ENCODE measurements at regions not wholly inside any gene's neighbourhood (a gene's known extent, or its start where the extent isn't known, plus 50 kb on each side); places are given as distances from the start of the nearest gene placed in this dataset.
"Not testable (repeated sequence)": the region's sequence is repeated elsewhere in the genome, so short reads cannot be mapped to it uniquely, and the experiment has no call there.

GRCh38 chr4:181853881-181854511 lies 389.2 kb upstream of the TENM3 start:
- peak in 5 of 8 experiments; percentile 82 to 93 (median 92) for ATAC-seq (replicated peaks in 6 of 8)
- Histone ChIP-seq H3K27ac (no peak overlapping the region), H3K4me3 (no peak overlapping the region), H3K4me1 (replicated peaks in 1 of 2) (peaks cover 6 to 11% of the 10 kb centered on the region in 2 donors)
- WGBS, 10 experiments: 4 to 92% (median 77%) methylated on average over 1 to 6 of the region's 6 CpGs
- in situ Hi-C loops (cut with MboI; ENCODE audit: low pct_unique_long_range_greater_than_20kb in 2 of 9, low sequenced_read_pairs in 9 of 9, unreplicated experiment in 9 of 9): no loop called here

- in situ Hi-C loops (cut with MboI; ENCODE audit: low pct_unique_long_range_greater_than_20kb in 2 of 9, low sequenced_read_pairs in 9 of 9, unreplicated experiment in 9 of 9): no loop called here
- Histone ChIP-seq H3K27ac (no peak overlapping the region), H3K4me1 (replicated peaks in 1 of 2) (peaks cover 6 to 11% of the 10 kb centered on the region in 2 donors), H3K4me3 (no peak overlapping the region)
- WGBS, 10 experiments: 23 to 100% (median 80%) methylated on average over 1 of the region's 1 CpG; no CpG with 5 or more reads in 3 of the 10 experiments
- no peak for ATAC-seq (replicated peaks in 6 of 8)
Measured at GRCh38 chr4:181855307-181855706, 387.9 kb upstream of the TENM3 start.

GRCh38 chr4:181857471-181857870 lies 385.7 kb upstream of the TENM3 start:
- in situ Hi-C loops (cut with MboI; ENCODE audit: low pct_unique_long_range_greater_than_20kb in 2 of 9, low sequenced_read_pairs in 9 of 9, unreplicated experiment in 9 of 9); ATAC-seq (replicated peaks in 6 of 8); H3K27ac ChIP-seq; H3K4me3 ChIP-seq: not testable (repeated sequence)
- WGBS, 10 experiments: 80 to 100% methylated on average over 1 of the region's 1 CpG; no CpG with 5 or more reads in 8 of the 10 experiments
- peaks cover 6 to 11% of the 10 kb centered on the region in 2 donors for H3K4me1 ChIP-seq (replicated peaks in 1 of 2)

- in situ Hi-C loops (cut with MboI; ENCODE audit: low pct_unique_long_range_greater_than_20kb in 2 of 9, low sequenced_read_pairs in 9 of 9, unreplicated experiment in 9 of 9): no loop called here
- H3K4me3 ChIP-seq: no peak overlapping the region
- H3K27ac ChIP-seq: no peak overlapping the region
- H3K4me1 ChIP-seq (replicated peaks in 1 of 2): peaks cover 3 to 5% of the 10 kb centered on the region in 2 donors
- ATAC-seq (replicated peaks in 6 of 8): no peak
- WGBS, 10 experiments: 20 to 100% (median 77%) methylated on average over 1 to 4 of the region's 4 CpGs; no CpG with 5 or more reads in 4 of the 10 experiments
Measured at GRCh38 chr4:181858741-181859140, 384.5 kb upstream of the TENM3 start.

- in situ Hi-C loops (cut with MboI; ENCODE audit: low pct_unique_long_range_greater_than_20kb in 2 of 9, low sequenced_read_pairs in 9 of 9, unreplicated experiment in 9 of 9): no loop called here
- H3K4me3 ChIP-seq: no peak overlapping the region
- peaks cover 0 to 2% of the 10 kb centered on the region in 2 donors for H3K4me1 ChIP-seq (replicated peaks in 1 of 2)
- H3K27ac ChIP-seq: no peak overlapping the region
- no peak for ATAC-seq (replicated peaks in 6 of 8)
- 6 to 94% (median 79%) methylated on average over 1 to 2 of the region's 2 CpGs; no CpG with 5 or more reads in 2 of the 10 experiments for WGBS, 10 experiments
Measured at GRCh38 chr4:181859439-181859838, 383.8 kb upstream of the TENM3 start.

GRCh38 chr4:181860157-181860556 lies 383.0 kb upstream of the TENM3 start:
- in situ Hi-C loops (cut with MboI; ENCODE audit: low pct_unique_long_range_greater_than_20kb in 2 of 9, low sequenced_read_pairs in 9 of 9, unreplicated experiment in 9 of 9): no loop called here
- H3K4me3 ChIP-seq: no peak overlapping the region
- no peaks in the 10 kb centered on the region for H3K4me1 ChIP-seq (replicated peaks in 1 of 2)

GRCh38 chr4:181860668-181861067 lies 382.5 kb upstream of the TENM3 start:
- WGBS, 10 experiments: 0 to 100% (median 87%) methylated on average over 1 to 4 of the region's 4 CpGs
- H3K4me1 ChIP-seq (replicated peaks in 1 of 2): no peaks in the 10 kb centered on the region
- H3K4me3 ChIP-seq: no peak overlapping the region
- no peak overlapping the region for H3K27ac ChIP-seq
- ATAC-seq (replicated peaks in 6 of 8): no peak
- in situ Hi-C loops (cut with MboI; ENCODE audit: low pct_unique_long_range_greater_than_20kb in 2 of 9, low sequenced_read_pairs in 9 of 9, unreplicated experiment in 9 of 9): no loop called here

More at GRCh38 chr4:181860157-181860556, 383.0 kb upstream of the TENM3 start:
- 2 to 97% (median 67%) methylated on average over 3 to 7 of the region's 7 CpGs; no CpG with 5 or more reads in 2 of the 10 experiments for WGBS, 10 experiments
- no peak overlapping the region for H3K27ac ChIP-seq
- no peak for ATAC-seq (replicated peaks in 6 of 8)

GRCh38 chr4:181863856-181864255 lies 379.3 kb upstream of the TENM3 start:
- H3K27ac ChIP-seq: no peak overlapping the region
- in situ Hi-C loops (cut with MboI; ENCODE audit: low pct_unique_long_range_greater_than_20kb in 2 of 9, low sequenced_read_pairs in 9 of 9, unreplicated experiment in 9 of 9): no loop called here
- H3K4me3 ChIP-seq: no peak overlapping the region
- H3K4me1 ChIP-seq (replicated peaks in 1 of 2): no peaks in the 10 kb centered on the region
- no peak for ATAC-seq (replicated peaks in 6 of 8)
- 0 to 100% (median 67%) methylated on average over 2 to 3 of the region's 3 CpGs; no CpG with 5 or more reads in 2 of the 10 experiments for WGBS, 10 experiments

- Histone ChIP-seq H3K4me1 (replicated peaks in 1 of 2) (no peaks in the 10 kb centered on the region), H3K4me3 (no peak overlapping the region), H3K27ac (no peak overlapping the region)
- in situ Hi-C loops (cut with MboI; ENCODE audit: low pct_unique_long_range_greater_than_20kb in 2 of 9, low sequenced_read_pairs in 9 of 9, unreplicated experiment in 9 of 9): no loop called here
- 0 to 100% (median 82%) methylated on average over 1 of the region's 1 CpG; no CpG with 5 or more reads in 5 of the 10 experiments for WGBS, 10 experiments
- no peak for ATAC-seq (replicated peaks in 6 of 8)
Measured at GRCh38 chr4:181870326-181870725, 372.9 kb upstream of the TENM3 start.

- Histone ChIP-seq H3K4me3 (no peak overlapping the region), H3K27ac (no peak overlapping the region), H3K4me1 (replicated peaks in 1 of 2) (no peaks in the 10 kb centered on the region)
- in situ Hi-C loops (cut with MboI; ENCODE audit: low pct_unique_long_range_greater_than_20kb in 2 of 9, low sequenced_read_pairs in 9 of 9, unreplicated experiment in 9 of 9): no loop called here
- WGBS, 10 experiments: 6 to 96% (median 71%) methylated on average over 1 to 5 of the region's 5 CpGs; no CpG with 5 or more reads in 1 of the 10 experiments
- peak in 2 of 8 experiments; percentile 26 to 31 for ATAC-seq (replicated peaks in 6 of 8)
Measured at GRCh38 chr4:181874602-181875001, 368.6 kb upstream of the TENM3 start.

- in situ Hi-C loops (cut with MboI; ENCODE audit: low pct_unique_long_range_greater_than_20kb in 2 of 9, low sequenced_read_pairs in 9 of 9, unreplicated experiment in 9 of 9): no loop called here
- WGBS, 10 experiments: 0 to 100% (median 83%) methylated on average over 1 of the region's 1 CpG; no CpG with 5 or more reads in 3 of the 10 experiments
- Histone ChIP-seq H3K27ac (no peak overlapping the region), H3K4me1 (replicated peaks in 1 of 2) (no peaks in the 10 kb centered on the region), H3K4me3 (no peak overlapping the region)
- ATAC-seq (replicated peaks in 6 of 8): no peak
Measured at GRCh38 chr4:181877329-181877848, 365.8 kb upstream of the TENM3 start.

- H3K4me1 ChIP-seq (replicated peaks in 1 of 2): peaks cover 5% of the 10 kb centered on the region in 2 donors
- in situ Hi-C loops (cut with MboI; ENCODE audit: low pct_unique_long_range_greater_than_20kb in 2 of 9, low sequenced_read_pairs in 9 of 9, unreplicated experiment in 9 of 9): no loop called here
- H3K27ac ChIP-seq: no peak overlapping the region
- no peak for ATAC-seq (replicated peaks in 6 of 8)
- no peak overlapping the region for H3K4me3 ChIP-seq
- 0 to 100% (median 90%) methylated on average over 1 of the region's 1 CpG; no CpG with 5 or more reads in 4 of the 10 experiments for WGBS, 10 experiments
Measured at GRCh38 chr4:181890031-181890430, 353.2 kb upstream of the TENM3 start.

GRCh38 chr4:181890911-181891310 lies 352.3 kb upstream of the TENM3 start:
- no peak overlapping the region for H3K27ac ChIP-seq
- in situ Hi-C loops (cut with MboI; ENCODE audit: low pct_unique_long_range_greater_than_20kb in 2 of 9, low sequenced_read_pairs in 9 of 9, unreplicated experiment in 9 of 9): no loop called here
- ATAC-seq (replicated peaks in 6 of 8): peak in 2 of 8 experiments; percentile 28 to 40
- 6 to 71% (median 27%) methylated on average over 1 to 2 of the region's 2 CpGs; no CpG with 5 or more reads in 2 of the 10 experiments for WGBS, 10 experiments
- no peak overlapping the region for H3K4me3 ChIP-seq
- H3K4me1 ChIP-seq (replicated peaks in 1 of 2): peaks cover 5% of the 10 kb centered on the region in 2 donors
